CD4-positive, alpha-beta T cell treated with Interleukin-2 at 100 ng/mL for 4 hours (primary cell): ENCODE measurements at regions not wholly inside any gene's neighbourhood (a gene's known extent, or its start where the extent isn't known, plus 50 kb on each side); places are given as distances from the start of the nearest gene placed in this dataset.
"Not testable (repeated sequence)": the region's sequence is repeated elsewhere in the genome, so short reads cannot be mapped to it uniquely, and the experiment has no call there.

ENCODE experiments used
- DNase-seq: peaks from one replicate; pipeline ENCODE4 v3.0.0-alpha.2; 2020; ENCODE audit warnings: low spot score

- no peak for DNase-seq
These were observed 180.7 kb upstream of the PRSS1 start for GRCh38 chr7:142568435-142569097.

GRCh38 chr7:142567201-142568075, 181.8 kb upstream of the PRSS1 start:
- no peak for DNase-seq

- DNase-seq, result no peak
These were observed 183.0 kb upstream of the PRSS1 start for GRCh38 chr7:142566271-142566670.

GRCh38 chr7:142564125-142564524, 185.1 kb upstream of the PRSS1 start:
- DNase-seq, result not testable (repeated sequence)

- no peak for DNase-seq
These were observed 185.8 kb upstream of the PRSS1 start for GRCh38 chr7:142563470-142563869.

GRCh38 chr7:142562688-142563087, 186.6 kb upstream of the PRSS1 start:
- no peak for DNase-seq

GRCh38 chr7:142561396-142561795, 187.9 kb upstream of the PRSS1 start:
- DNase-seq, result not testable (repeated sequence)

GRCh38 chr7:142560770-142561169, 188.5 kb upstream of the PRSS1 start:
- not testable (repeated sequence) for DNase-seq

GRCh38 chr7:142560166-142560565, 189.1 kb upstream of the PRSS1 start:
- no peak for DNase-seq

GRCh38 chr7:142557971-142558582, 191.2 kb upstream of the PRSS1 start:
- DNase-seq, result peak; percentile 53

- peak; percentile 8 for DNase-seq
These were observed 192.5 kb upstream of the PRSS1 start for GRCh38 chr7:142556740-142557139.

- no peak for DNase-seq
These were observed 194.4 kb upstream of the PRSS1 start for GRCh38 chr7:142554560-142555532.

GRCh38 chr7:142553216-142553615, 196.1 kb upstream of the PRSS1 start:
- DNase-seq, result no peak

- DNase-seq, result no peak
These were observed 200.3 kb upstream of the PRSS1 start for GRCh38 chr7:142548978-142549377.

- no peak for DNase-seq
These were observed 202.8 kb upstream of the PRSS1 start for GRCh38 chr7:142546452-142546851.

- DNase-seq, result no peak
These were observed 206.3 kb upstream of the PRSS1 start for GRCh38 chr7:142542942-142543341.

GRCh38 chr7:142542105-142542504, 207.2 kb upstream of the PRSS1 start:
- DNase-seq, result no peak

GRCh38 chr7:142540371-142540770, 208.9 kb upstream of the PRSS1 start:
- DNase-seq, result no peak

GRCh38 chr7:142539901-142540300, 209.4 kb upstream of the PRSS1 start:
- no peak for DNase-seq

- DNase-seq, result no peak
These were observed 211.5 kb upstream of the PRSS1 start for GRCh38 chr7:142537760-142538159.

GRCh38 chr7:142535123-142535779, 214.0 kb upstream of the PRSS1 start:
- peak; percentile 73 for DNase-seq
